ENCODE measurements at regions not wholly inside any gene's neighbourhood (a gene's known extent, or its start where the extent isn't known, plus 50 kb on each side); places are given as distances from the start of the nearest gene placed in this dataset.

GRCh38 chrX:40265936-40266335 lies 168.2 kb upstream of the BCOR start:
- H3K4me3 ChIP-seq (ENCODE audit: low read depth in 1 of 2, low read length in 1 of 2) = no peak overlapping the region
- H3K36me3 ChIP-seq = no peaks in the 10 kb centered on the region
- H3K27me3 ChIP-seq = no peaks in the 10 kb centered on the region
- peaks cover 18% of the 10 kb centered on the region in 2 experiments for H3K4me1 ChIP-seq (ENCODE audit: control insufficient read depth in 1 of 2, insufficient read depth in 1 of 2, low read depth in 1 of 2, low read length in 1 of 2)
- H3K27ac ChIP-seq = no peak overlapping the region
- no peaks in the 10 kb centered on the region for H3K9me3 ChIP-seq
- no peak for TF ChIP-seq CTCF (IDR thresholded peaks at IDR 0.05)

- H3K27ac ChIP-seq = no peak overlapping the region
- H3K27me3 ChIP-seq = no peaks in the 10 kb centered on the region
- no peaks in the 10 kb centered on the region for H3K9me3 ChIP-seq
- H3K36me3 ChIP-seq = no peaks in the 10 kb centered on the region
- no peak for TF ChIP-seq CTCF (IDR thresholded peaks at IDR 0.05)
- H3K4me3 ChIP-seq (ENCODE audit: low read depth in 1 of 2, low read length in 1 of 2) = no peak overlapping the region
- H3K4me1 ChIP-seq (ENCODE audit: control insufficient read depth in 1 of 2, insufficient read depth in 1 of 2, low read depth in 1 of 2, low read length in 1 of 2) = peaks cover 18% of the 10 kb centered on the region in 2 experiments
These were observed 165.3 kb upstream of the BCOR start for GRCh38 chrX:40263014-40263560.

GRCh38 chrX:40262157-40263013 lies 164.6 kb upstream of the BCOR start:
- Histone ChIP-seq H3K27me3 (no peaks in the 10 kb centered on the region), H3K36me3 (no peaks in the 10 kb centered on the region), H3K27ac (no peak overlapping the region), H3K4me3 (ENCODE audit: low read depth in 1 of 2, low read length in 1 of 2) (no peak overlapping the region), H3K4me1 (ENCODE audit: control insufficient read depth in 1 of 2, insufficient read depth in 1 of 2, low read depth in 1 of 2, low read length in 1 of 2) (peaks cover 13 to 14% of the 10 kb centered on the region in 2 experiments), H3K9me3 (no peaks in the 10 kb centered on the region)
- TF ChIP-seq CTCF (IDR thresholded peaks at IDR 0.05) = no peak

GRCh38 chrX:40261833-40262156 lies 164.0 kb upstream of the BCOR start:
- peaks cover 8 to 9% of the 10 kb centered on the region in 2 experiments for H3K4me1 ChIP-seq (ENCODE audit: control insufficient read depth in 1 of 2, insufficient read depth in 1 of 2, low read depth in 1 of 2, low read length in 1 of 2)
- no peaks in the 10 kb centered on the region for H3K27me3 ChIP-seq
- no peaks in the 10 kb centered on the region for H3K9me3 ChIP-seq
- H3K27ac ChIP-seq = no peak overlapping the region
- no peak overlapping the region for H3K4me3 ChIP-seq (ENCODE audit: low read depth in 1 of 2, low read length in 1 of 2)
- TF ChIP-seq CTCF (IDR thresholded peaks at IDR 0.05) = no peak
- no peaks in the 10 kb centered on the region for H3K36me3 ChIP-seq

GRCh38 chrX:40260146-40260747 lies 162.5 kb upstream of the BCOR start:
- Histone ChIP-seq H3K27ac (no peak overlapping the region), H3K36me3 (no peaks in the 10 kb centered on the region), H3K9me3 (no peaks in the 10 kb centered on the region), H3K27me3 (no peaks in the 10 kb centered on the region), H3K4me1 (ENCODE audit: control insufficient read depth in 1 of 2, insufficient read depth in 1 of 2, low read depth in 1 of 2, low read length in 1 of 2) (no peaks in the 10 kb centered on the region), H3K4me3 (ENCODE audit: low read depth in 1 of 2, low read length in 1 of 2) (no peak overlapping the region)
- no peak for TF ChIP-seq CTCF (IDR thresholded peaks at IDR 0.05)
